Erythroblast (primary cell): ENCODE measurements at regions not wholly inside any gene's neighbourhood (a gene's known extent, or its start where the extent isn't known, plus 50 kb on each side); places are given as distances from the start of the nearest gene placed in this dataset.

Experiments
- GATA1 ChIP-seq: IDR thresholded peaks from 2 replicates; pipeline ENCODE4 v1.6.1; 2011; ENCODE audit warnings: low read depth, mild to moderate bottlenecking, control low read depth, low read length, moderate library complexity
- POLR2A ChIP-seq: IDR thresholded peaks from 2 replicates; pipeline ENCODE4 v1.6.1; 2011; ENCODE audit warnings: mild to moderate bottlenecking, low read length

- TF ChIP-seq POLR2A (no peak), GATA1 (no peak)
Observed at GRCh38 chr2:176540995-176541394, 271.8 kb downstream of the MTX2 start.
